Ovary (tissue), 3 donors: ENCODE measurements at regions not wholly inside any gene's neighbourhood (a gene's known extent, or its start where the extent isn't known, plus 50 kb on each side); places are given as distances from the start of the nearest gene placed in this dataset.

ENCODE experiments used
- CTCF ChIP-seq, 3 donors: fragments of 450-650 bp in 2 of 3; fragments of 200-600 bp in 1 of 3; IDR thresholded peaks; one replicate each; pipeline versions ENCODE4 v1.5.1 to v1.8.0; 2016 to 2022; ENCODE audit warnings: antibody characterized with exemption in 3 of 3, mild to moderate bottlenecking in 1 of 3
- POLR2A ChIP-seq: fragments of 450-650 bp; IDR thresholded peaks from one replicate; pipeline ENCODE4 v1.6.1; 2017; ENCODE audit warnings: antibody characterized with exemption, mild to moderate bottlenecking, moderate library complexity
- donor health status: DM: no; HTN: no; CAD: no.

DNA sequence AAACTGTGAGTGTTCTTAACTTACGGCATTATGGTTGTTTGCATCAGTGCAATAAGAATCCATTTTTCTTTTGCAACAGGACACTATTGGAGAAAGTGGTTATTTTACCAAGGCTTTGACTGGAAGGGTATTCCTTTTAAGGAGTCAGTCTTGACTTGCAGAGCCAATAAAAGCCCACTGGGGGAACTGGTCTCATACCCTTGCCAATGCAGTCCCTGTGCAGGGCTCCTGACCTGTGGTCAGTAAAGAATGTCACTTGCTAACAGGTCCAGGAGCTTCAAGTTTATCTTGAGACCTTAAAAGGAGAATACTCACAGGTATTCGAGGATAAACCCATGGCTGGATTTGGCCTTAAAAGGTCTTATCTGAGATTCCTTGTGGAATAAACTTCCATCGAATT, 227.8 kb upstream of the GBE1 start:
- no peak for TF ChIP-seq CTCF (IDR thresholded peaks at IDR 0.05)
- no peak for TF ChIP-seq POLR2A
